ENCODE measurements at regions not wholly inside any gene's neighbourhood (a gene's known extent, or its start where the extent isn't known, plus 50 kb on each side); places are given as distances from the start of the nearest gene placed in this dataset.

GRCh38 chr3:27589795-27590194 is 105.6 kb upstream of the SLC4A7 start:
- no peak for DNase-seq

GRCh38 chr3:27585429-27585828 is 101.2 kb upstream of the SLC4A7 start:
- no peak for DNase-seq

- DNase-seq: no peak
These were observed 100.7 kb upstream of the SLC4A7 start for GRCh38 chr3:27584874-27585273.

GRCh38 chr3:27581852-27582251 is 97.7 kb upstream of the SLC4A7 start:
- no peak for DNase-seq

GRCh38 chr3:27578032-27578431 is 93.8 kb upstream of the SLC4A7 start:
- no peak for DNase-seq

- no peak for DNase-seq
These were observed 93.3 kb upstream of the SLC4A7 start for GRCh38 chr3:27577504-27577903.

GRCh38 chr3:27576171-27576570 is 92.0 kb upstream of the SLC4A7 start:
- DNase-seq: no peak

- DNase-seq: no peak
These were observed 91.3 kb upstream of the SLC4A7 start for GRCh38 chr3:27575499-27575898.

- DNase-seq: no peak
These were observed 90.2 kb upstream of the SLC4A7 start for GRCh38 chr3:27574438-27574795.

- no peak for DNase-seq
These were observed 89.7 kb upstream of the SLC4A7 start for GRCh38 chr3:27573780-27574437.

- no peak for DNase-seq
These were observed 89.0 kb upstream of the SLC4A7 start for GRCh38 chr3:27573138-27573537.

- no peak for DNase-seq
These were observed 87.2 kb upstream of the SLC4A7 start for GRCh38 chr3:27571345-27571744.

- DNase-seq: no peak
These were observed 86.4 kb upstream of the SLC4A7 start for GRCh38 chr3:27570421-27571106.

GRCh38 chr3:27568393-27568792 is 84.2 kb upstream of the SLC4A7 start:
- DNase-seq: no peak

GRCh38 chr3:27567251-27567650 is 83.1 kb upstream of the SLC4A7 start:
- no peak for DNase-seq

- no peak for DNase-seq
These were observed 81.1 kb upstream of the SLC4A7 start for GRCh38 chr3:27565201-27565852.

GRCh38 chr3:27561576-27561975 is 77.4 kb upstream of the SLC4A7 start:
- no peak for DNase-seq

- no peak for DNase-seq
These were observed 76.4 kb upstream of the SLC4A7 start for GRCh38 chr3:27560484-27561056.

GRCh38 chr3:27559835-27560234 is 75.7 kb upstream of the SLC4A7 start:
- DNase-seq: no peak

GRCh38 chr3:27559381-27559780 is 75.2 kb upstream of the SLC4A7 start:
- DNase-seq: no peak

GRCh38 chr3:27557411-27557810 is 73.2 kb upstream of the SLC4A7 start:
- no peak for DNase-seq

- no peak for DNase-seq
These were observed 72.7 kb upstream of the SLC4A7 start for GRCh38 chr3:27556887-27557286.

- no peak for DNase-seq
These were observed 70.5 kb upstream of the SLC4A7 start for GRCh38 chr3:27554706-27555105.

Data from activated gamma-delta T cell (primary cell).